GM12878 (cell line): ENCODE measurements at regions not wholly inside any gene's neighbourhood (a gene's known extent, or its start where the extent isn't known, plus 50 kb on each side); places are given as distances from the start of the nearest gene placed in this dataset.

Source experiments
- ATAC-seq: fragments of 200-7000 bp; cut with Tn5 transposase; 3 replicates; pipeline ENCODE4 v1.9.1; 2020; ENCODE audit warnings: mild to moderate bottlenecking, moderate library complexity
- BruUV-seq: library from RNA; stranded (reverse); fragments of 400-500 nt; replicated peaks from 2 replicates; lab custom pipeline; 2021; lab: Mats Ljungman, UMichigan
- CTCF ChIA-PET: fragments of 300-600 bp; sonication (Branson Sonifier 250); formaldehyde crosslinking; extraction: SDS; loops from one replicate; lab custom pipeline; 2021; ENCODE audit warnings: inconsistent platforms; lab: Yijun Ruan, JAX
- POLR2A ChIA-PET: fragments of 350-600 bp; formaldehyde crosslinking; extraction: SDS; loops from one replicate; lab custom pipeline; 2021; ENCODE audit warnings: inconsistent platforms; lab: Charles Lee
- RAD21 ChIA-PET: fragments of 300-600 bp; sonication (Branson Sonifier 250); formaldehyde crosslinking; loops from one replicate; lab custom pipeline; 2023; ENCODE audit warnings: antibody characterized with exemption; ENCODE audit not compliant: unreplicated experiment; lab: Charles Lee
- SMC1A ChIA-PET: fragments of 300-600 bp; sonication (Branson Sonifier 250); formaldehyde crosslinking; loops from one replicate; lab custom pipeline; 2023; ENCODE audit not compliant: unreplicated experiment, uncharacterized antibody; lab: Charles Lee
- DNase-seq: peaks from one replicate; pipeline ENCODE4 v3.0.0-alpha.2; 2011; ENCODE audit warnings: low read depth, low spot score
- FAIRE-seq: peaks from 3 replicates; lab custom pipeline; 2011; peaks lifted over from hg19 to GRCh38; lab: Jason Lieb, UNC
- H2AFZ ChIP-seq: 2 replicates; pipeline ENCODE4 v1.6.0; 2011; ENCODE audit warnings: low read depth, low read length, control low read depth; ENCODE audit not compliant: control insufficient read depth
- H3K27ac ChIP-seq: 2 replicates; pipeline ENCODE4 v1.5.1; 2011; ENCODE audit warnings: control low read depth; ENCODE audit not compliant: control insufficient read depth, insufficient read depth
- H3K27me3 ChIP-seq, 2 experiments: replicated peaks in 1 of 2; 2 replicates each; pipeline versions ENCODE4 v1.6.0 to v1.6.1; 2011; ENCODE audit warnings: low read length in 1 of 2; ENCODE audit not compliant: control insufficient read depth in 2 of 2, insufficient read depth in 2 of 2
- H3K36me3 ChIP-seq, 2 experiments: 2 replicates each; pipeline ENCODE4 v1.5.1; 2011; ENCODE audit warnings: low read length in 1 of 2; ENCODE audit not compliant: control insufficient read depth in 2 of 2, insufficient read depth in 2 of 2
- H3K4me1 ChIP-seq: 2 replicates; pipeline ENCODE4 v1.6.1; 2011; ENCODE audit warnings: mild to moderate bottlenecking, low read length, moderate library complexity, mixed read lengths; ENCODE audit not compliant: control insufficient read depth, insufficient read depth
- H3K4me2 ChIP-seq: 2 replicates; pipeline ENCODE4 v1.6.0; 2011; ENCODE audit warnings: control low read depth; ENCODE audit not compliant: control insufficient read depth, insufficient read depth
- H3K4me3 ChIP-seq: fragments of 200-600 bp; sonication (generic); 2 replicates; pipeline ENCODE4 v1.5.1; 2016
- H3K79me2 ChIP-seq: 2 replicates; pipeline ENCODE4 v1.6.0; 2011; ENCODE audit warnings: low read length; ENCODE audit not compliant: control insufficient read depth, insufficient read depth
- H3K9ac ChIP-seq: 2 replicates; pipeline ENCODE4 v1.8.0; 2011; ENCODE audit warnings: low read length, control low read depth, mixed read lengths; ENCODE audit not compliant: control insufficient read depth, insufficient read depth
- H3K9me3 ChIP-seq: replicated peaks from 3 replicates; pipeline ENCODE4 v1.5.1; 2011; ENCODE audit warnings: mild to moderate bottlenecking, low read length; ENCODE audit not compliant: control insufficient read depth, insufficient read depth
- H4K20me1 ChIP-seq: 2 replicates; pipeline ENCODE4 v1.6.0; 2011; ENCODE audit not compliant: control insufficient read depth, insufficient read depth
- IKZF2 ChIP-seq, 2 experiments: fragments of 450-650 bp; IDR thresholded peaks; 2 replicates each; pipeline ENCODE4 v1.6.1; 2017; ENCODE audit warnings: mild to moderate bottlenecking in 2 of 2, moderate library complexity in 2 of 2
- JUNB ChIP-seq: IDR thresholded peaks from 2 replicates; pipeline ENCODE4 v1.6.1; 2016; ENCODE audit warnings: antibody characterized with exemption, mild to moderate bottlenecking
- MTA3 ChIP-seq: IDR thresholded peaks from 2 replicates; pipeline ENCODE4 v1.6.1; 2012; ENCODE audit warnings: low read length, inconsistent platforms, borderline replicate concordance
- MYB ChIP-seq: fragments of 150-350 bp; IDR thresholded peaks from 2 replicates; pipeline ENCODE4 v1.6.1; 2014; ENCODE audit warnings: mild to moderate bottlenecking, low read depth, low read length, borderline replicate concordance
- SMAD1 ChIP-seq: fragments of 450-650 bp; IDR thresholded peaks from 2 replicates; pipeline ENCODE4 v1.6.1; 2018; ENCODE audit warnings: mild to moderate bottlenecking, low read depth; ENCODE audit not compliant: partially characterized antibody
- SREBF1 ChIP-seq: IDR thresholded peaks from 2 replicates; pipeline ENCODE4 v1.6.1; 2012; ENCODE audit warnings: mild to moderate bottlenecking, low read length
- STAT1 ChIP-seq: fragments of 450-650 bp; conservative IDR thresholded peaks from 2 replicates; pipeline ENCODE4 v1.6.1; 2014; ENCODE audit warnings: antibody characterized with exemption, mild to moderate bottlenecking
- TARDBP ChIP-seq: IDR thresholded peaks from 2 replicates; pipeline ENCODE4 v1.6.1; 2016; ENCODE audit warnings: borderline replicate concordance
- TCF7 ChIP-seq: IDR thresholded peaks from 2 replicates; pipeline ENCODE4 v1.6.1; 2014; ENCODE audit warnings: antibody characterized with exemption, borderline replicate concordance
- WGBS: methylation state at CpG from one replicate; pipeline ENCODE4 v1.1.6; 2016; ENCODE audit warnings: low lambda C conversion rate; ENCODE audit not compliant: insufficient replicate concordance, insufficient coverage; ENCODE audit errors: missing lambda C conversion rate; 5-methylcytosine and 5-hydroxymethylcytosine counted together
- in situ Hi-C: fragments of 300-500 bp; cut with MboI; formaldehyde crosslinking; loops from 9 replicates; pipeline ENCODE4 v1.14.3; 2018; ENCODE audit warnings: mixed read lengths
- intact Hi-C: fragments of 100-400 bp; cut with micrococcal nuclease; formaldehyde crosslinking; loops from one replicate; pipeline ENCODE4 v1.14.2; 2022; ENCODE audit not compliant: unreplicated experiment
- TF ChIP-seq, protein P1 (sequence below), 3 experiments: IDR thresholded peaks in 2 of 3; conservative IDR thresholded peaks in 1 of 3; 2 replicates each; pipeline ENCODE4 v1.5.1; 2011; ENCODE audit warnings: low read depth in 3 of 3, low read length in 3 of 3, mild to moderate bottlenecking in 3 of 3, control low read depth in 2 of 3, moderate library complexity in 2 of 3, inconsistent platforms in 1 of 3, mixed read lengths in 1 of 3; ENCODE audit not compliant: control insufficient read depth in 2 of 3, insufficient read depth in 1 of 3; ENCODE audit errors: extremely low read depth in 1 of 3

DNA sequence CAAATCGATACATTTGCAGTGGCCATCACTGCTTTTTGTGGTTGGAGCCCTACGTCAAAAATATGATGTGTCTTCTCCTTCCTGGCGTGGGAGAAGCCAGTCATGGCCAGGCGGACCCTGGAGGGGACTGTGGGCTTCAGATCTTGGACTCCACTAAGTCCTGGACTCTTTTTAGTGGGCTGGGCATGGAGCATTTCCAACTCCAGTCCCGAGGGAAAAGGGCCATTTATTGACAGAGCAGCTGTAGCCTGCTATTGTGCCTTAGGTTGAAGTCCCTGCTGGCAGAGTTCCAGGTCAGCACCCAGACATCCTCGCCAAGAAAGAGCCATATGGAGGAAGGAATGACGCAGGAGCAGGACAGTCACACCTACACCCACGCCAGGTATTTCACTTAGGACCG is 179.2 kb upstream of the ZNF507 start:
- H3K27ac ChIP-seq, result no peak overlapping the region
- TF ChIP-seq TCF7 (no peak), TARDBP (no peak), SMAD1 (no peak), SREBF1 (no peak), MYB (no peak), JUNB (no peak), IKZF2 (IDR thresholded peaks at IDR 0.05) (no peak), STAT1 (no peak), MTA3 (no peak)
- TF ChIP-seq, protein P1, sequence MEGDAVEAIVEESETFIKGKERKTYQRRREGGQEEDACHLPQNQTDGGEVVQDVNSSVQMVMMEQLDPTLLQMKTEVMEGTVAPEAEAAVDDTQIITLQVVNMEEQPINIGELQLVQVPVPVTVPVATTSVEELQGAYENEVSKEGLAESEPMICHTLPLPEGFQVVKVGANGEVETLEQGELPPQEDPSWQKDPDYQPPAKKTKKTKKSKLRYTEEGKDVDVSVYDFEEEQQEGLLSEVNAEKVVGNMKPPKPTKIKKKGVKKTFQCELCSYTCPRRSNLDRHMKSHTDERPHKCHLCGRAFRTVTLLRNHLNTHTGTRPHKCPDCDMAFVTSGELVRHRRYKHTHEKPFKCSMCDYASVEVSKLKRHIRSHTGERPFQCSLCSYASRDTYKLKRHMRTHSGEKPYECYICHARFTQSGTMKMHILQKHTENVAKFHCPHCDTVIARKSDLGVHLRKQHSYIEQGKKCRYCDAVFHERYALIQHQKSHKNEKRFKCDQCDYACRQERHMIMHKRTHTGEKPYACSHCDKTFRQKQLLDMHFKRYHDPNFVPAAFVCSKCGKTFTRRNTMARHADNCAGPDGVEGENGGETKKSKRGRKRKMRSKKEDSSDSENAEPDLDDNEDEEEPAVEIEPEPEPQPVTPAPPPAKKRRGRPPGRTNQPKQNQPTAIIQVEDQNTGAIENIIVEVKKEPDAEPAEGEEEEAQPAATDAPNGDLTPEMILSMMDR (IDR thresholded peaks at IDR 0.05 in 2 of 3, conservative IDR thresholded peaks at IDR 0.05 in 1 of 3; ENCODE audit: control insufficient read depth in 2 of 3, extremely low read depth in 1 of 3, insufficient read depth in 1 of 3, low read depth in 3 of 3, low read length in 3 of 3), result no peak
- TF ChIP-seq, all 136 proteins: peak for 0
- ChIA-PET RAD21 (no interaction called here), POLR2A (no interaction called here), SMC1A (no interaction called here), CTCF (no interaction called here)
- Histone ChIP-seq H3K79me2 (no peaks in the 10 kb centered on the region), H2AFZ (no peak overlapping the region), H3K36me3 (no peaks in the 10 kb centered on the region), H3K27me3 (no peaks in the 10 kb centered on the region), H3K9me3 (no peaks in the 10 kb centered on the region; the same call in 2 of the 3 replicates), H3K9ac (no peak overlapping the region), H3K4me2 (no peak overlapping the region), H3K4me1 (no peaks in the 10 kb centered on the region), H3K4me3 (no peak overlapping the region), H4K20me1 (no peaks in the 10 kb centered on the region)
- WGBS, result 8% methylated on average over 9 of the region's 9 CpGs
- FAIRE-seq, result no peak
- intact Hi-C loops (no loop called here), in situ Hi-C loops (no loop called here)
- DNase-seq, result no peak
- ATAC-seq, result no peak
- BruUV-seq, result no TSS peak
